Esophagus muscularis mucosa (tissue), 4 donors: ENCODE measurements at regions not wholly inside any gene's neighbourhood (a gene's known extent, or its start where the extent isn't known, plus 50 kb on each side); places are given as distances from the start of the nearest gene placed in this dataset.

Source experiments
- EP300 ChIP-seq: sonication (generic); formaldehyde crosslinking; IDR thresholded peaks from one replicate; pipeline ENCODE4 v1.6.1; 2017; ENCODE audit warnings: antibody characterized with exemption
- POLR2A ChIP-seq: fragments of 450-650 bp; IDR thresholded peaks from one replicate; pipeline ENCODE4 v1.6.1; 2017; ENCODE audit warnings: antibody characterized with exemption, moderate library complexity, mild to moderate bottlenecking, low read depth
- TF ChIP-seq, protein P1 (sequence below), 3 experiments: fragments of 200-600 bp in 2 of 3; fragments of 450-650 bp in 1 of 3; sonication (generic) in 2 of 3; IDR thresholded peaks; one replicate each; pipeline ENCODE4 v1.5.1; 2017 to 2019; ENCODE audit warnings: antibody characterized with exemption in 3 of 3, mild to moderate bottlenecking in 2 of 3, moderate library complexity in 1 of 3

DNA sequence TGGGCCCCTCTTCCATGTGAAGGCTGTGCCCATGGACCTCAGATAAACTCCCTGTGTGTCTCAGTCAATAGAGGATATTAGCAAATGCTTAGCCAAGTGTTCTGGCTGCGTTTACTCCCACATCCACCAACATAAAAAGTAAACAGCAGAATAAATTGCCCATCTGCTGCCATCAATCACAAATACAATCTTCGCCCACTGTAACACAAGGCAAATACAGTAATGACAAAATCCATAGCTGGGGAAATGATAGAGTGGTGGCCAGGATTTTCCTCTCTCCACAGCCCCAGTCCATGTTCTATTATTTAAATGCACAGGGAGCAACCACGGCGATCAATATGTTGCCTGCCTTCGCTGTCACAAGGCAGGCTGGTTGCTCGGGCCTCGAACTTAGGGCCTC is 376.5 kb downstream of the UQCRFS1 start:
- TF ChIP-seq, protein P1, sequence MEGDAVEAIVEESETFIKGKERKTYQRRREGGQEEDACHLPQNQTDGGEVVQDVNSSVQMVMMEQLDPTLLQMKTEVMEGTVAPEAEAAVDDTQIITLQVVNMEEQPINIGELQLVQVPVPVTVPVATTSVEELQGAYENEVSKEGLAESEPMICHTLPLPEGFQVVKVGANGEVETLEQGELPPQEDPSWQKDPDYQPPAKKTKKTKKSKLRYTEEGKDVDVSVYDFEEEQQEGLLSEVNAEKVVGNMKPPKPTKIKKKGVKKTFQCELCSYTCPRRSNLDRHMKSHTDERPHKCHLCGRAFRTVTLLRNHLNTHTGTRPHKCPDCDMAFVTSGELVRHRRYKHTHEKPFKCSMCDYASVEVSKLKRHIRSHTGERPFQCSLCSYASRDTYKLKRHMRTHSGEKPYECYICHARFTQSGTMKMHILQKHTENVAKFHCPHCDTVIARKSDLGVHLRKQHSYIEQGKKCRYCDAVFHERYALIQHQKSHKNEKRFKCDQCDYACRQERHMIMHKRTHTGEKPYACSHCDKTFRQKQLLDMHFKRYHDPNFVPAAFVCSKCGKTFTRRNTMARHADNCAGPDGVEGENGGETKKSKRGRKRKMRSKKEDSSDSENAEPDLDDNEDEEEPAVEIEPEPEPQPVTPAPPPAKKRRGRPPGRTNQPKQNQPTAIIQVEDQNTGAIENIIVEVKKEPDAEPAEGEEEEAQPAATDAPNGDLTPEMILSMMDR (IDR thresholded peaks at IDR 0.05), result no peak
- TF ChIP-seq POLR2A (no peak), EP300 (no peak)
